GM20000 (cell line): ENCODE measurements at regions not wholly inside any gene's neighbourhood (a gene's known extent, or its start where the extent isn't known, plus 50 kb on each side); places are given as distances from the start of the nearest gene placed in this dataset.

ENCODE experiments used
- DNase-seq: peaks from one replicate; pipeline ENCODE4 v3.0.0; 2012; ENCODE audit warnings: low spot score
- CTCF ChIP-seq: IDR thresholded peaks from 2 replicates; pipeline ENCODE4 v1.5.1; 2012; ENCODE audit warnings: mild to moderate bottlenecking, control low read depth; ENCODE audit errors: extremely low read depth, missing control alignments

- DNase-seq, result no peak
- no peak for TF ChIP-seq CTCF
Observed at GRCh38 chr2:65834062-65834461, 401.7 kb upstream of the SPRED2 start.

- TF ChIP-seq CTCF, result no peak
- DNase-seq, result no peak
Observed at GRCh38 chr2:65831509-65831908, 399.1 kb upstream of the SPRED2 start.

DNA sequence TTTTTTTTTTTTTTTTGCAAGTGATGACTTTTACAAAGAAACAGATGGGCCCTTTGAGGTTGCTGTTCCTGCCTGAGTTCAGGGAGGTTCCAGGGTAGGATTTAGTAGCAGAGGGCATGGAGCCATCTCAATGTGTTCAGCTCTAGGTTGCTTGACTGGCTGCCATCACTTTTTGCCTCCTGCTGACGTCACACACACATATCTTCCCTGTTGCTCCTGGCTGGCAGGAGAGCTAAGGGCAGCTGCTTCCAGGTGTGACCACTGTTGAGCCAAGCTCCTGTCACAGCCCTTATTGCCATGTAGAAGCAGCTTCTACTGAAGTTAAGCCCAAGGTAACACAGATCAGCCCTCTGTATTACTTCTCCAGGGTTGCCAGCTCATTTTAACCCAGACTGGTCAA is 394.2 kb upstream of the SPRED2 start:
- no peak for DNase-seq
- no peak for TF ChIP-seq CTCF

- TF ChIP-seq CTCF, result no peak
- no peak for DNase-seq
Observed at GRCh38 chr2:65823511-65823910, 391.1 kb upstream of the SPRED2 start.

DNA sequence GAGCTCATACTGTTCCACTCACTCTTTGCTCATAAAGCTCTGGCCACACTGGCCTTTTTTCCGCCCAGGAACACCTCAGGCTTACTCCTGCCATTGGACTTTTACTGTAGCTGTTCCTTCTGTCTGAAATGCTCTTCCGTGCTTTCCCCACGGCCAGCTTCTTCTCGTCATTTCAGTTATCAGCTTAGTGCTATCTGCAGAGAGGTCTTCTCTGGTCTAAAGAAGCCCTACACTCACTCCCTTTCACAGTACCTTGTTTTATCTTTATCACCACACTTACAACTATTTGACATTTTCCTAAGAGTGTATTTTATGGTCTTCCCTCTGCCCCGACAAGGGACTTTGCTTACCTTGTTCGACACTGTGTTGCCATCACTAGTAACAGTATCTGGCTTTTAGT is 388.1 kb upstream of the SPRED2 start:
- no peak for DNase-seq
- TF ChIP-seq CTCF, result no peak

- no peak for DNase-seq
- no peak for TF ChIP-seq CTCF
Observed at GRCh38 chr2:65819963-65820362, 387.6 kb upstream of the SPRED2 start.

- TF ChIP-seq CTCF, result no peak
- DNase-seq, result no peak
Observed at GRCh38 chr2:65818873-65819451, 386.6 kb upstream of the SPRED2 start.
